ENCODE measurements at regions not wholly inside any gene's neighbourhood (a gene's known extent, or its start where the extent isn't known, plus 50 kb on each side); places are given as distances from the start of the nearest gene placed in this dataset.

DNA sequence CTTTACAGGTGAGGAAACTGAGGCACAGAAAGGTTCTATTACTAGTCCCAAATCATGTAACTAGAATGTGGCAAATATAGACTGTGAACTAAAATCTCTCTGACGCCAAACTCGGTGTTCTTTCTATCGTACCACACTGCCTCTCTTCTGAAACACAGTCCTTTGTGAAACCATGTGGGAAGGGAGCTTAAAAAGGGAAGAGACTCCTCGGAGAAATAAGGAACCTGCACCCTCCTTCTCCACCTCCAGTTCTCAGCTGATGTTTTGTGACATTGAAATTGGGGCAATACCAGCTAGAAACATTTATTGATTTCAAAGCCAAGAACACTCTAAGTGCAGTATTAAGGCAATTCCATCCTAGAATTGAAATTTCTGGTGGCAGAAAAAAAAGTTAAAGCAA lies 76.4 kb upstream of the DRD2 start:
- H3K27me3 Mint-ChIP-seq (ENCODE audit: unreplicated experiment), result peaks cover 4% of the 10 kb centered on the region
- peaks cover 38% of the 10 kb centered on the region for H3K4me1 Mint-ChIP-seq (ENCODE audit: low read depth, unreplicated experiment)
- no peak overlapping the region for H3K4me3 Mint-ChIP-seq (ENCODE audit: unreplicated experiment)
- no peaks in the 10 kb centered on the region for H3K36me3 Mint-ChIP-seq (ENCODE audit: unreplicated experiment)
- H3K9me3 Mint-ChIP-seq (ENCODE audit: unreplicated experiment), result peaks cover 7% of the 10 kb centered on the region
- H3K27ac Mint-ChIP-seq (ENCODE audit: unreplicated experiment), result no peak overlapping the region
- no peak for DNase-seq
- TF ChIP-seq, protein P1, sequence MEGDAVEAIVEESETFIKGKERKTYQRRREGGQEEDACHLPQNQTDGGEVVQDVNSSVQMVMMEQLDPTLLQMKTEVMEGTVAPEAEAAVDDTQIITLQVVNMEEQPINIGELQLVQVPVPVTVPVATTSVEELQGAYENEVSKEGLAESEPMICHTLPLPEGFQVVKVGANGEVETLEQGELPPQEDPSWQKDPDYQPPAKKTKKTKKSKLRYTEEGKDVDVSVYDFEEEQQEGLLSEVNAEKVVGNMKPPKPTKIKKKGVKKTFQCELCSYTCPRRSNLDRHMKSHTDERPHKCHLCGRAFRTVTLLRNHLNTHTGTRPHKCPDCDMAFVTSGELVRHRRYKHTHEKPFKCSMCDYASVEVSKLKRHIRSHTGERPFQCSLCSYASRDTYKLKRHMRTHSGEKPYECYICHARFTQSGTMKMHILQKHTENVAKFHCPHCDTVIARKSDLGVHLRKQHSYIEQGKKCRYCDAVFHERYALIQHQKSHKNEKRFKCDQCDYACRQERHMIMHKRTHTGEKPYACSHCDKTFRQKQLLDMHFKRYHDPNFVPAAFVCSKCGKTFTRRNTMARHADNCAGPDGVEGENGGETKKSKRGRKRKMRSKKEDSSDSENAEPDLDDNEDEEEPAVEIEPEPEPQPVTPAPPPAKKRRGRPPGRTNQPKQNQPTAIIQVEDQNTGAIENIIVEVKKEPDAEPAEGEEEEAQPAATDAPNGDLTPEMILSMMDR (IDR thresholded peaks at IDR 0.05; ENCODE audit: partially characterized antibody, unreplicated experiment), result no peak

DNA sequence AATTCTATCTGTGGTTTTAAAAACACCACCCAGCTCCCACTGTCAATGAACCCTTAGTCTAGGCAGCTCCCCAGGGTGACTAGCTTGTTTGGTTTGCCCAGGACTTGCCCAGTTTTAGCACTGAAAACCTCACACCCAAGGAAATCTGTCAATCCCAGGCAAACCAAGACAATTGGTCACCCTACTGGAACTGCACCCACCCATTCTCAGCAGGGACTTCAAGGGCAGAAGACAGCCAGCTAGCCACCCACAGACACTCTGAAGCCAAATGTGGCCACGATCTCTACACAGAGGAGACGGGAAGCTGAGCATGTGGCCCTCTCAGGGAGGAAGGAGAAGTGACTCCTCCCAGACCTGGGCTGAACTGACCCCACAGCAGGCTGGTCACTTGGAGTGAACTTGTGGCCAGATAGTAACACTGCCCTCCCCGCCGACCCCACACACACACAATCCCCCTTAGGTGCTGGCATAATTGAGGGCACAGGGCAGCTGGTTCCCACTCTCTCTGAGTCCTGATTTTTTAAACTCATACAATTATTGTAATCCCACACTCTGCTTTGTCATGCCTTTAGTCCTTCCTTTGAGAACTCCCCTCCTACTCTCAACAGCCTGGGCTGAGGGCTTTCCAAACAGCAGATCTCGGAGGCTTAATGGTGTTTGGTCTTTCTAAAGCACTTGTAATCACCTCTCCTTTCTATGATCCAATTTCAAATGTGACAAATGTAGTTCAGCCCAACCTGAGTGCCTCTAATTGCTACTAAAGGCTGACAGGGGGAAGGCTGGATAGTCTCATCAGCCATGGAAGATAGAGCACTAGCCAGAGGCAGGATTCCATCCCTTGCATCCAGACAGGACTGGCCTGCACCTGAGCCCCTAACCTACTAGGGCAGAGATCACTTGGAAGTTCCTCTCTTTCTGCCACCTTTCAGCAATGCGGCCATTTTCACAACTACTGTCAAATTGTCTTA lies 74.7 kb upstream of the DRD2 start:
- Mint-ChIP-seq H3K4me3 (ENCODE audit: unreplicated experiment) (no peak overlapping the region), H3K36me3 (ENCODE audit: unreplicated experiment) (no peaks in the 10 kb centered on the region), H3K27me3 (ENCODE audit: unreplicated experiment) (peaks cover 4% of the 10 kb centered on the region), H3K9me3 (ENCODE audit: unreplicated experiment) (peaks cover 7% of the 10 kb centered on the region), H3K27ac (ENCODE audit: unreplicated experiment) (no peak overlapping the region), H3K4me1 (ENCODE audit: low read depth, unreplicated experiment) (peaks cover 25% of the 10 kb centered on the region)
- DNase-seq, result no peak
- TF ChIP-seq, protein P1 (IDR thresholded peaks at IDR 0.05; ENCODE audit: partially characterized antibody, unreplicated experiment), result no peak

DNA sequence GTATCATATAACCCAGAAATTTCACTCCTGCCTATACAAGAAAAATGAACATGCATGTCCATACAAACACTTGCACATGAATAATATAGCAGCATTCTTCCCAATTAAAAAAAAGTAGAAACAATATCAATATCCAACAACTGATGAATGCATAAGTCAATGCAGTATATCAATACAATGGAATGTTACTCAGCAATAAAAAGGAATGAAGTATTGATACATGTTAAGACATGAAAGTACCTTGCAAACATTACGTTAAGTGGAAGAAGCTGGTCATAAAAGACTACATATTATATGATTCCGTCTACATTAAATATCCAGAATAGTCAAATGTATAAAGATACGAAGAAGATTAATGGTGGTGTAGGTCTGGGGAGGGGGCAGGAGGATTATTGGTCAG lies 73.9 kb upstream of the DRD2 start:
- DNase-seq, result no peak
- Mint-ChIP-seq H3K27ac (ENCODE audit: unreplicated experiment) (no peak overlapping the region), H3K4me1 (ENCODE audit: low read depth, unreplicated experiment) (peaks cover 18% of the 10 kb centered on the region), H3K36me3 (ENCODE audit: unreplicated experiment) (no peaks in the 10 kb centered on the region), H3K4me3 (ENCODE audit: unreplicated experiment) (no peak overlapping the region), H3K27me3 (ENCODE audit: unreplicated experiment) (peaks cover 3% of the 10 kb centered on the region), H3K9me3 (ENCODE audit: unreplicated experiment) (peaks cover 6% of the 10 kb centered on the region)
- TF ChIP-seq, protein P1 (IDR thresholded peaks at IDR 0.05; ENCODE audit: partially characterized antibody, unreplicated experiment), result no peak

DNA sequence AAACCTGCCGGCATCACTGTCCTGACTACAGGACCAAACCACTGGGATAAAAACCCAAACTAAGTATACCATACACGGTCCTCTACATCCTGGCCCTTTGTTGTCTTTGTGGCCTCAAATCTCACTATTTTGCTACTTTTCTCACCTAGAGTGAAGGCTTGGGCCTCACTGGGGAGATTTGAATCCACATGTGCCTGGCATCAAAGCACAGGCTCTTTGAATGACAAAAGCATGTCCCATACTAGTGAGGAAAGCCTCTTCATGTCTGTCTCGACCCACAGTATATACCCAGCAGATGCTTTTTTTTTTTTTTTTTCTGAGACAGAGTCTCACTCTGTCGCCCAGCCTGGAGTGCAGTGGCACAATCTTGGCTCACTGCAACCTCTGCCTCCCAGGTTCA lies 72.5 kb upstream of the DRD2 start:
- TF ChIP-seq, protein P1 (IDR thresholded peaks at IDR 0.05; ENCODE audit: partially characterized antibody, unreplicated experiment), result no peak
- no peak for DNase-seq
- Mint-ChIP-seq H3K27ac (ENCODE audit: unreplicated experiment) (no peak overlapping the region), H3K4me3 (ENCODE audit: unreplicated experiment) (no peak overlapping the region), H3K36me3 (ENCODE audit: unreplicated experiment) (no peaks in the 10 kb centered on the region), H3K9me3 (ENCODE audit: unreplicated experiment) (peaks cover 3% of the 10 kb centered on the region), H3K4me1 (ENCODE audit: low read depth, unreplicated experiment) (peaks cover 11% of the 10 kb centered on the region), H3K27me3 (ENCODE audit: unreplicated experiment) (no peaks in the 10 kb centered on the region)
